ENCODE measurements at regions not wholly inside any gene's neighbourhood (a gene's known extent, or its start where the extent isn't known, plus 50 kb on each side); places are given as distances from the start of the nearest gene placed in this dataset.

- TF ChIP-seq REST (IDR thresholded peaks at IDR 0.05; ENCODE audit: low read depth), result no peak
- no peak for TF ChIP-seq EGR1 (IDR thresholded peaks at IDR 0.05)
- no peak for TF ChIP-seq MAX (IDR thresholded peaks at IDR 0.05)
- TF ChIP-seq TCF12 (IDR thresholded peaks at IDR 0.05; ENCODE audit: low read depth), result no peak
- TF ChIP-seq CEBPB (IDR thresholded peaks at IDR 0.05), result no peak
- no peak for TF ChIP-seq TAF1 (IDR thresholded peaks at IDR 0.05; ENCODE audit: low read depth)
- no peak for TF ChIP-seq USF1 (IDR thresholded peaks at IDR 0.05)
- TF ChIP-seq EP300 (IDR thresholded peaks at IDR 0.05; ENCODE audit: borderline replicate concordance), result no peak
- no peak for TF ChIP-seq RAD21 (IDR thresholded peaks at IDR 0.05; ENCODE audit: low read depth)
- no peak for TF ChIP-seq NFIC (IDR thresholded peaks at IDR 0.05)
- TF ChIP-seq TEAD4 (IDR thresholded peaks at IDR 0.05), result no peak
- TF ChIP-seq YY1 (IDR thresholded peaks at IDR 0.05; ENCODE audit: low read depth), result no peak
Measured at GRCh38 chr14:54191846-54192245, 205.0 kb upstream of the CDKN3 start.

All from Ishikawa (cell line).